ENCODE measurements at regions not wholly inside any gene's neighbourhood (a gene's known extent, or its start where the extent isn't known, plus 50 kb on each side); places are given as distances from the start of the nearest gene placed in this dataset.

DNA sequence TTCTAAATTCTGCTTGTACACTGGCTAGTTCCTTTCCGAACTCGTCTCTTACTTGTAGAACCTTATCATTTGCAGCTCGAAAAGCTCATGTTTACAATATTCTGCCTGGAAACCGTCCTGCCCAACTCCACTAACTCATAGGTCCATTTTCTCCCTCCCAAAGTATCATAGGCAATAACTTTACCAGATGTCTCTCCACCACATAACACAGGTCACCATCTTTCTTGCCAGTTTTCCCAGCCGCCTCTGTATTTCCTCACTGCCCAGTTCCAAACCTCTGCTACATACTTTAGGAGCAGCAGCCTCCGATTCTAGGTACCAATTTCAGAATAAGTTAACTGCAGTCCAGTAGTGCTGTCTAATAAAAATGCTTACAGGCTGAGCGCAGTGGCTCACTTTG lies 259.5 kb downstream of the GLI2 start:
- Histone ChIP-seq H3K4me1 (ENCODE audit: control insufficient read depth, insufficient read depth, low read length) (no peaks in the 10 kb centered on the region), H3K4me2 (ENCODE audit: control insufficient read depth, insufficient read depth) (no peak overlapping the region), H2AFZ (ENCODE audit: control insufficient read depth, low read depth, low read length) (no peak overlapping the region), H4K20me1 (ENCODE audit: control insufficient read depth, insufficient read depth) (no peaks in the 10 kb centered on the region), H3K27me3 (replicated peaks in 1 of 2; ENCODE audit: control insufficient read depth in 2 of 2, insufficient read depth in 2 of 2, low read length in 1 of 2) (no peaks in the 10 kb centered on the region; a peak in 2 of 4 replicates), H3K27ac (ENCODE audit: control insufficient read depth, insufficient read depth) (no peak overlapping the region), H3K79me2 (ENCODE audit: control insufficient read depth, insufficient read depth, low read length) (no peaks in the 10 kb centered on the region), H3K9me3 (replicated peaks; ENCODE audit: control insufficient read depth, insufficient read depth, low read length) (no peaks in the 10 kb centered on the region), H3K9ac (ENCODE audit: control insufficient read depth, insufficient read depth, low read length) (no peak overlapping the region), H3K4me3 (no peak overlapping the region), H3K36me3 (ENCODE audit: control insufficient read depth in 2 of 2, insufficient read depth in 2 of 2, low read length in 1 of 2) (no peaks in the 10 kb centered on the region)
- no TSS peak for BruUV-seq (replicated peaks)
- no peak for ATAC-seq
- RAD21 ChIA-PET (ENCODE audit: unreplicated experiment): no interaction called here
- SMC1A ChIA-PET (ENCODE audit: uncharacterized antibody, unreplicated experiment): no interaction called here
- TF ChIP-seq TCF12 (IDR thresholded peaks at IDR 0.05; ENCODE audit: low read depth, low read length): no peak
- WGBS (ENCODE audit: insufficient coverage, insufficient replicate concordance, low lambda C conversion rate, missing lambda C conversion rate): 39% methylated on average over 7 of the region's 7 CpGs
- CTCF ChIA-PET: no interaction called here
- in situ Hi-C loops (cut with MboI) (no loop called here), intact Hi-C loops (cut with micrococcal nuclease; ENCODE audit: unreplicated experiment) (no loop called here)
- no peak for DNase-seq (ENCODE audit: low read depth, low spot score)
- POLR2A ChIA-PET: no interaction called here
- FAIRE-seq: no peak

DNA sequence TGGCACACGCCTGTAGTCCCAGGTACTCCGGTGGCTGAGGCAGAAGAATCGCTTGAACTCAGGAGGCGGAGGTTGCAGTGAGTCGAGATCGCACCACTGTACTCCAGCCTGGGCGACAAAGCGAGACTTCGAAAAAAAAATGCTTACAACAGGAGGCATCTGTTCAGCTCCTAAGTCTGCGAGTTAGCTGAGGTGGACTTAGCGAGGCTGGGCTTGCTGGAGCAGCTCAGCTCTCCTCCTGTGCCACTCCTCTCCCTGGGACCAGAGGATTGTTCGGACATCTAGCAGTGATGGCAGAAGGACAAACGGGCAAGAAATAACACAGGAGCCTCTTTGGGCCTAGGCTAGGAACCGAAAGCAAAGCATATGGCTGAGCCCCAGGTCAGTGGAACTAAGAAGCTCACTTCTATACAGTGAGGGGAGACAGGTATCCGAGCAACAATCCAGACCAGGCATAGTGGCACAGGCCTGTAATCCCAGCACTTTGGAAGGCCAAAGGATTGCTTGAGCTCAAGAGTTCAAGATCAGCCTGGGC lies 260.1 kb downstream of the GLI2 start:
- no TSS peak for BruUV-seq (replicated peaks)
- H3K4me3 ChIP-seq: no peak overlapping the region
- intact Hi-C loops (cut with micrococcal nuclease; ENCODE audit: unreplicated experiment): no loop called here
- DNase-seq (ENCODE audit: low read depth, low spot score) (no peak), ATAC-seq (no peak), FAIRE-seq (no peak)
- H3K36me3 ChIP-seq (ENCODE audit: control insufficient read depth in 2 of 2, insufficient read depth in 2 of 2, low read length in 1 of 2): no peaks in the 10 kb centered on the region
- TF ChIP-seq CBX5 (IDR thresholded peaks at IDR 0.05; ENCODE audit: low read depth) (no peak), POU2F2 (IDR thresholded peaks at IDR 0.05; ENCODE audit: borderline replicate concordance, low read depth, low read length) (no peak), SIX5 (IDR thresholded peaks at IDR 0.05; ENCODE audit: low read depth, low read length, severe bottlenecking) (no peak), EP300 (IDR thresholded peaks at IDR 0.05; ENCODE audit: borderline replicate concordance in 1 of 2, control insufficient read depth in 1 of 2, low read depth in 2 of 2, low read length in 2 of 2) (no peak), BCL11A (IDR thresholded peaks at IDR 0.05; ENCODE audit: low read depth, low read length) (no peak), IKZF1 (conservative IDR thresholded peaks at IDR 0.05) (no peak), MTA2 (IDR thresholded peaks at IDR 0.05; ENCODE audit: low read depth) (no peak), TCF12 (IDR thresholded peaks at IDR 0.05; ENCODE audit: low read depth, low read length) (no peak), SUPT20H (IDR thresholded peaks at IDR 0.05; ENCODE audit: borderline replicate concordance, control insufficient read depth, low read depth, low read length) (no peak), TAF1 (IDR thresholded peaks at IDR 0.05; ENCODE audit: borderline replicate concordance, low read depth, low read length) (no peak), ZNF622 (IDR thresholded peaks at IDR 0.05) (no peak), SUZ12 (IDR thresholded peaks at IDR 0.05; ENCODE audit: unreplicated experiment) (no peak), MYB (IDR thresholded peaks at IDR 0.05; ENCODE audit: borderline replicate concordance, low read depth, low read length) (no peak)
- TF ChIP-seq, protein P1, sequence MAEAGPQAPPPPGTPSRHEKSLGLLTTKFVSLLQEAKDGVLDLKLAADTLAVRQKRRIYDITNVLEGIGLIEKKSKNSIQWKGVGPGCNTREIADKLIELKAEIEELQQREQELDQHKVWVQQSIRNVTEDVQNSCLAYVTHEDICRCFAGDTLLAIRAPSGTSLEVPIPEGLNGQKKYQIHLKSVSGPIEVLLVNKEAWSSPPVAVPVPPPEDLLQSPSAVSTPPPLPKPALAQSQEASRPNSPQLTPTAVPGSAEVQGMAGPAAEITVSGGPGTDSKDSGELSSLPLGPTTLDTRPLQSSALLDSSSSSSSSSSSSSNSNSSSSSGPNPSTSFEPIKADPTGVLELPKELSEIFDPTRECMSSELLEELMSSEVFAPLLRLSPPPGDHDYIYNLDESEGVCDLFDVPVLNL (IDR thresholded peaks at IDR 0.05; ENCODE audit: low read depth, low read length): no peak
- no peaks in the 10 kb centered on the region for H3K4me1 ChIP-seq (ENCODE audit: control insufficient read depth, insufficient read depth, low read length)
- 52% methylated on average over 14 of the region's 15 CpGs for WGBS (ENCODE audit: insufficient coverage, insufficient replicate concordance, low lambda C conversion rate, missing lambda C conversion rate)
- in situ Hi-C loops (cut with MboI): no loop called here
- no peaks in the 10 kb centered on the region for H3K9me3 ChIP-seq (replicated peaks; ENCODE audit: control insufficient read depth, insufficient read depth, low read length)
- CTCF ChIA-PET: no interaction called here
- H2AFZ ChIP-seq (ENCODE audit: control insufficient read depth, low read depth, low read length): no peak overlapping the region
- RAD21 ChIA-PET (ENCODE audit: unreplicated experiment): no interaction called here
- no peak overlapping the region for H3K27ac ChIP-seq (ENCODE audit: control insufficient read depth, insufficient read depth)
- SMC1A ChIA-PET (ENCODE audit: uncharacterized antibody, unreplicated experiment): no interaction called here
- no peaks in the 10 kb centered on the region for H4K20me1 ChIP-seq (ENCODE audit: control insufficient read depth, insufficient read depth)
- H3K4me2 ChIP-seq (ENCODE audit: control insufficient read depth, insufficient read depth): no peak overlapping the region
- no peaks in the 10 kb centered on the region; a peak in 2 of 4 replicates for H3K27me3 ChIP-seq (replicated peaks in 1 of 2; ENCODE audit: control insufficient read depth in 2 of 2, insufficient read depth in 2 of 2, low read length in 1 of 2)
- H3K79me2 ChIP-seq (ENCODE audit: control insufficient read depth, insufficient read depth, low read length): no peaks in the 10 kb centered on the region
- H3K9ac ChIP-seq (ENCODE audit: control insufficient read depth, insufficient read depth, low read length): no peak overlapping the region
- POLR2A ChIA-PET: no interaction called here
